NCI-H510A treated with DMSO at 0.1 percent for 48 hours (cell line): ENCODE measurements at regions not wholly inside any gene's neighbourhood (a gene's known extent, or its start where the extent isn't known, plus 50 kb on each side); places are given as distances from the start of the nearest gene placed in this dataset.
"Not testable (repeated sequence)": the region's sequence is repeated elsewhere in the genome, so short reads cannot be mapped to it uniquely, and the experiment has no call there.

Source experiments
- DNase-seq: peaks from one replicate; lab custom pipeline; 2025; lab: John Stamatoyannopoulos, UW

GRCh38 chr9:85332487-85332886, 409.3 kb downstream of the AGTPBP1 start:
- no peak for DNase-seq

GRCh38 chr9:85331626-85332025, 410.1 kb downstream of the AGTPBP1 start:
- DNase-seq: no peak

GRCh38 chr9:85322592-85322991, 419.2 kb downstream of the AGTPBP1 start:
- DNase-seq: no peak

GRCh38 chr9:85321561-85321960, 420.2 kb downstream of the AGTPBP1 start:
- DNase-seq: no peak

- DNase-seq: no peak
Measured at GRCh38 chr9:85319936-85320656, 421.7 kb downstream of the AGTPBP1 start.

- not testable (repeated sequence) for DNase-seq
Measured at GRCh38 chr9:85315535-85315934, 426.2 kb downstream of the AGTPBP1 start.

- DNase-seq: no peak
Measured at GRCh38 chr9:85310573-85310972, 431.2 kb downstream of the AGTPBP1 start.

- no peak for DNase-seq
Measured at GRCh38 chr9:85303757-85304134, 438.0 kb downstream of the AGTPBP1 start.

GRCh38 chr9:85302938-85303756, 438.6 kb downstream of the AGTPBP1 start:
- DNase-seq: no peak

GRCh38 chr9:85298499-85298898, 443.3 kb downstream of the AGTPBP1 start:
- no peak for DNase-seq

GRCh38 chr9:85295244-85295643, 446.5 kb downstream of the AGTPBP1 start:
- DNase-seq: not testable (repeated sequence)

- DNase-seq: no peak
Measured at GRCh38 chr9:85292261-85292660, 449.5 kb downstream of the AGTPBP1 start.

GRCh38 chr9:85291266-85291665, 450.5 kb downstream of the AGTPBP1 start:
- no peak for DNase-seq

- no peak for DNase-seq
Measured at GRCh38 chr9:85290019-85290418, 451.7 kb downstream of the AGTPBP1 start.

- DNase-seq: no peak
Measured at GRCh38 chr9:85289142-85289541, 452.6 kb downstream of the AGTPBP1 start.

- no peak for DNase-seq
Measured at GRCh38 chr9:85283421-85283820, 458.3 kb downstream of the AGTPBP1 start.

GRCh38 chr9:85278769-85279168, 463.0 kb downstream of the AGTPBP1 start:
- DNase-seq: no peak

GRCh38 chr9:85276741-85277140, 465.0 kb downstream of the AGTPBP1 start:
- no peak for DNase-seq

GRCh38 chr9:85269811-85270210, 471.9 kb downstream of the AGTPBP1 start:
- DNase-seq: no peak

- DNase-seq: no peak
Measured at GRCh38 chr9:85268131-85268530, 473.6 kb downstream of the AGTPBP1 start.

- DNase-seq: no peak
Measured at GRCh38 chr9:85264695-85265094, 477.1 kb downstream of the AGTPBP1 start.

- no peak for DNase-seq
Measured at GRCh38 chr9:85263288-85263687, 478.5 kb downstream of the AGTPBP1 start.

- no peak for DNase-seq
Measured at GRCh38 chr9:85262333-85262732, 479.4 kb downstream of the AGTPBP1 start.
